Nephron progenitor cell (in vitro differentiated cells): ENCODE measurements at regions not wholly inside any gene's neighbourhood (a gene's known extent, or its start where the extent isn't known, plus 50 kb on each side); places are given as distances from the start of the nearest gene placed in this dataset.

ENCODE experiments used
- DNase-seq: peaks from one replicate; pipeline ENCODE4 v3.0.0; 2021
- H3K27ac Mint-ChIP-seq: 2 replicates; pipeline ENCODE4 v1.8.0; 2021; ENCODE audit warnings: mild to moderate bottlenecking, moderate library complexity, mixed read lengths
- H3K27me3 Mint-ChIP-seq: 2 replicates; pipeline ENCODE4 v1.8.0; 2021; ENCODE audit warnings: mild to moderate bottlenecking, low read depth, mixed read lengths; ENCODE audit not compliant: poor library complexity
- H3K36me3 Mint-ChIP-seq: 2 replicates; pipeline ENCODE4 v1.8.0; 2021; ENCODE audit warnings: low read depth, mixed read lengths
- H3K4me1 Mint-ChIP-seq: 2 replicates; pipeline ENCODE4 v1.8.0; 2021; ENCODE audit warnings: mixed read lengths
- H3K4me3 Mint-ChIP-seq: 2 replicates; pipeline ENCODE4 v1.8.0; 2021; ENCODE audit warnings: mild to moderate bottlenecking, moderate library complexity, mixed read lengths
- H3K9me3 Mint-ChIP-seq: 2 replicates; pipeline ENCODE4 v1.8.0; 2021; ENCODE audit warnings: mild to moderate bottlenecking, moderate library complexity, mixed read lengths
- TF ChIP-seq, protein P1 (sequence below): fragments of 200-600 bp; sonication (generic); IDR thresholded peaks from 2 replicates; pipeline ENCODE4 v1.5.0; 2021; ENCODE audit warnings: antibody characterized with exemption

DNA sequence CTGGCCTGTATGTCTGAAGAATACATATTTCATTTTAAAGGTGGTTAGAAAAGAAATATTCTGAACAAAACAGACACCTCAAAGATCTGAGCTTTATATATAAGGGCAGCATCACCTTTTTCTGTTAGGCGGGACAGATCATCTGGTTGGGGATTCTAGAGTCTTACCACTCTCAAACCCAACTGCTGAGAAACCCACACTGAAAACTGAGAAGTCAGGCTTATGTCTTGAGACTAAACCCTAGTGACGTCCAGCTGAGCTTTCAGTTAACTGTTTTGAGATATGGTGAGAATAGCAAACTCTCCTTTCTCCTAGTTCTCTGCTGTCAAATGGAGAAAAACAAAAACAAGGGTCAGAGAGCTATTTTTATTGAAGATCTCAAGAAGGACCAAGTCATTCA is 63.7 kb upstream of the CCN6 start:
- TF ChIP-seq, protein P1, sequence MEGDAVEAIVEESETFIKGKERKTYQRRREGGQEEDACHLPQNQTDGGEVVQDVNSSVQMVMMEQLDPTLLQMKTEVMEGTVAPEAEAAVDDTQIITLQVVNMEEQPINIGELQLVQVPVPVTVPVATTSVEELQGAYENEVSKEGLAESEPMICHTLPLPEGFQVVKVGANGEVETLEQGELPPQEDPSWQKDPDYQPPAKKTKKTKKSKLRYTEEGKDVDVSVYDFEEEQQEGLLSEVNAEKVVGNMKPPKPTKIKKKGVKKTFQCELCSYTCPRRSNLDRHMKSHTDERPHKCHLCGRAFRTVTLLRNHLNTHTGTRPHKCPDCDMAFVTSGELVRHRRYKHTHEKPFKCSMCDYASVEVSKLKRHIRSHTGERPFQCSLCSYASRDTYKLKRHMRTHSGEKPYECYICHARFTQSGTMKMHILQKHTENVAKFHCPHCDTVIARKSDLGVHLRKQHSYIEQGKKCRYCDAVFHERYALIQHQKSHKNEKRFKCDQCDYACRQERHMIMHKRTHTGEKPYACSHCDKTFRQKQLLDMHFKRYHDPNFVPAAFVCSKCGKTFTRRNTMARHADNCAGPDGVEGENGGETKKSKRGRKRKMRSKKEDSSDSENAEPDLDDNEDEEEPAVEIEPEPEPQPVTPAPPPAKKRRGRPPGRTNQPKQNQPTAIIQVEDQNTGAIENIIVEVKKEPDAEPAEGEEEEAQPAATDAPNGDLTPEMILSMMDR, result no peak
- Mint-ChIP-seq H3K36me3 (peaks cover 4% of the 10 kb centered on the region), H3K27me3 (peaks cover 3% of the 10 kb centered on the region), H3K4me1 (peaks cover 31% of the 10 kb centered on the region), H3K4me3 (no peak overlapping the region), H3K9me3 (peaks cover 12% of the 10 kb centered on the region), H3K27ac (no peak overlapping the region)
- DNase-seq, result no peak

DNA sequence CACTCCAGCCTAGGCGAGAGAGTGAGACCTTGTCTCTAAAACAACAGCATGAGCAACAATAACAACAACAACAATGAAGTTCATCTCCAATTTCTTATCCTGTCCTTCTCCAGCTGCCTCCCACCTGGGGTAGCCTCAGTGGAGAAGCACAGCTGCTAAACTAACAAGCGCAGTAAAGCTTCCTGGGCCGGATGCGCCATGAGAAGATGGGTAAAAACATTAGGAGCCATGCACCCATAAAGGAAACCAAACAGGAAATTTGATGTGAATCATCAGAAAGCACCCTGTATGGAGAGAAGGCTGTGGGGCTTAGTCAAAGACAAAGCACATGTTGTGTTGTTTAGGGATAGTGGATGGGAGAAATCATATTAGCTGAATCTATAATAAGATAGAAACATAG is 61.1 kb upstream of the CCN6 start:
- Mint-ChIP-seq H3K36me3 (no peaks in the 10 kb centered on the region), H3K9me3 (peaks cover 11% of the 10 kb centered on the region), H3K27ac (no peak overlapping the region), H3K4me1 (peaks cover 46% of the 10 kb centered on the region), H3K27me3 (peaks cover 3% of the 10 kb centered on the region), H3K4me3 (no peak overlapping the region)
- no peak for DNase-seq
- TF ChIP-seq, protein P1, result no peak

- H3K9me3 Mint-ChIP-seq, result peaks cover 6% of the 10 kb centered on the region
- H3K27ac Mint-ChIP-seq, result no peak overlapping the region
- TF ChIP-seq, protein P1, result no peak
- no peaks in the 10 kb centered on the region for H3K36me3 Mint-ChIP-seq
- H3K4me1 Mint-ChIP-seq, result peaks cover 51% of the 10 kb centered on the region
- no peak overlapping the region for H3K4me3 Mint-ChIP-seq
- peaks cover 3% of the 10 kb centered on the region for H3K27me3 Mint-ChIP-seq
- no peak for DNase-seq
Observed at GRCh38 chr6:111993342-111993741, 60.6 kb upstream of the CCN6 start.

- Mint-ChIP-seq H3K27me3 (peaks cover under 1% of the 10 kb centered on the region), H3K4me1 (peaks cover 46% of the 10 kb centered on the region), H3K4me3 (no peak overlapping the region), H3K9me3 (no peaks in the 10 kb centered on the region), H3K27ac (no peak overlapping the region), H3K36me3 (no peaks in the 10 kb centered on the region)
- DNase-seq, result no peak
- TF ChIP-seq, protein P1, result no peak
Observed at GRCh38 chr6:111994791-111995190, 59.1 kb upstream of the CCN6 start.

- H3K27me3 Mint-ChIP-seq, result no peaks in the 10 kb centered on the region
- no peaks in the 10 kb centered on the region for H3K36me3 Mint-ChIP-seq
- no peak for DNase-seq
- no peaks in the 10 kb centered on the region for H3K9me3 Mint-ChIP-seq
- TF ChIP-seq, protein P1, result no peak
- no peak overlapping the region for H3K4me3 Mint-ChIP-seq
- H3K27ac Mint-ChIP-seq, result no peak overlapping the region
- peaks cover 40% of the 10 kb centered on the region for H3K4me1 Mint-ChIP-seq
Observed at GRCh38 chr6:111995404-111995803, 58.5 kb upstream of the CCN6 start.

DNA sequence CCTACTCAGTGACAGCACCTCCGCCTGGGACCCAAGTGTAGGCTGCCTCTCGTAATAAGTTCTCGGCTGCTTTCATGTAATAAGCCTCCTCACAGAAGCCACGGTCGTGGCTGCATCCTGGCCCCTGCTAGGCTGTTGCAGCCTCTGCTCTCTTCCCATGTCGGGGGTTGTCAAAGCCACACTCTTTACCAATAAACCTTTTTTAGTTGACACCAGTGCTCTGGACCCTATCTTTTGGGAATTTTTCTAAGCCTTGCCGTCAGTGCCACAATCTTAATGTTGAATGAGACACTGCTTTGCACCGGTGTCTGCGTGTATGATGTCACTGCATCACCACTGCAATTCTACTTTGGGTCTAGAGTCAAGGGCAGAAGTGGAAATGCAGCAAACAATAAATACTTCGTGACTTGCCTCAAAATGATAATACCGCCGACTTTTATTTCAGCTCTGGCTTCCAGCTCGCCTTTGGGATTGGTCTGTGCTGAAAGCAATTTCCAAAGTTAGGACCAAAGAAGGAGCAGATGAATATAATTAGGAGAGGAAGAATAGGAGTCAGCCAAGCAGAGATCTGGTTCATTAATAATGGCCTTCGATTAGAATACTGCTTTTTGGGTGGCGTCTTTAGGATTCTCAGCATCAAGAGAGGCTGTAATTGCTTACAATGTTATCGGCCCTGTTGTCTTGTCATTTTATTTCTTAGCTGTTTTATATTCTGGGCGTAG is 57.6 kb upstream of the CCN6 start:
- peaks cover 40% of the 10 kb centered on the region for H3K4me1 Mint-ChIP-seq
- H3K27me3 Mint-ChIP-seq, result no peaks in the 10 kb centered on the region
- H3K27ac Mint-ChIP-seq, result no peak overlapping the region
- no peaks in the 10 kb centered on the region for H3K9me3 Mint-ChIP-seq
- no peaks in the 10 kb centered on the region for H3K36me3 Mint-ChIP-seq
- DNase-seq, result no peak
- TF ChIP-seq, protein P1, result no peak
- peak overlapping the region; percentile 17 for H3K4me3 Mint-ChIP-seq
